ENCODE measurements at regions not wholly inside any gene's neighbourhood (a gene's known extent, or its start where the extent isn't known, plus 50 kb on each side); places are given as distances from the start of the nearest gene placed in this dataset.

DNA sequence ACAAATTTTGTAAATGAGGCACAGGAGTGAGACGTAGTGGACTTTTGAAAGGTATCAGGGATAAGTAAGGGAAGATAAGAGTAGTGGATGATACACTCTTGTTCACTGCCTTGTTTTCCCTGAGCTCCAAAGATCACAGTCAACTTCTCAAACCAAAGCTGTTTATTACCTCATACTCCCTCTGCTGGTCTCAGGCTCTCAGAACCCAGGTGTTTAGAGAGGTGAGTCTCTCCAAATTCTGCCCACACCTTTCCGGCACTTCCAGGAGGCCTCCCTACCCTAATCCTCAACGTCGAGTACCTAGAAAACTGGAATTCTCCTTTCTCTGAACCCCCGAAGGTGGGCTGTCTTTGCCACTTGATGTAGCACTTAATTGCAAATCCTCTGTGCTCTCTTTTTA is 621.1 kb downstream of the BCL11A start:
- TF ChIP-seq POLR2A (IDR thresholded peaks at IDR 0.05; ENCODE audit: low read length), result no peak
- no peak for TF ChIP-seq GATA1 (IDR thresholded peaks at IDR 0.05; ENCODE audit: low read depth, low read length)
